Endothelial cell of umbilical vein (primary cell): ENCODE measurements at regions not wholly inside any gene's neighbourhood (a gene's known extent, or its start where the extent isn't known, plus 50 kb on each side); places are given as distances from the start of the nearest gene placed in this dataset.

Experiments
- BruUV-seq: library from RNA; stranded (reverse); fragments of 400-500 nt; replicated peaks from 2 replicates; lab custom pipeline; 2021; lab: Mats Ljungman, UMichigan
- CTCF ChIA-PET: fragments of 300-600, 350-600 bp; sonication (Branson Sonifier 250); formaldehyde crosslinking; loops from one replicate; lab custom pipeline; 2021; ENCODE audit warnings: antibody characterized with exemption, inconsistent platforms; lab: Charles Lee
- POLR2A ChIA-PET: fragments of 300-600, 350-600 bp; sonication (Branson Sonifier 250); formaldehyde crosslinking; loops from one replicate; lab custom pipeline; 2021; ENCODE audit warnings: antibody characterized with exemption, inconsistent platforms; lab: Charles Lee
- DNase-seq: peaks from one replicate; pipeline ENCODE4 v3.0.0-alpha.2; 2011; ENCODE audit warnings: low read depth, low spot score
- FAIRE-seq: peaks from 2 replicates; lab custom pipeline; 2011; peaks lifted over from hg19 to GRCh38; lab: Jason Lieb, UNC
- H2AFZ ChIP-seq: 2 replicates; pipeline ENCODE4 v1.6.0; 2012; ENCODE audit warnings: low read depth, low read length, control low read depth, inconsistent platforms
- H3K27ac ChIP-seq: 2 replicates; pipeline ENCODE4 v1.5.1; 2011; ENCODE audit warnings: low read depth, mild to moderate bottlenecking, control low read depth, low read length, moderate library complexity; ENCODE audit not compliant: insufficient read depth
- H3K27me3 ChIP-seq, 2 experiments: 2 replicates each; pipeline versions ENCODE4 v1.6.0 to v1.6.1; 2011; ENCODE audit warnings: low read length in 2 of 2, mixed read lengths in 1 of 2; ENCODE audit not compliant: control insufficient read depth in 2 of 2, insufficient read depth in 2 of 2
- H3K36me3 ChIP-seq, 2 experiments: 2 replicates in 1 of 2; 3 replicates in 1 of 2; pipeline ENCODE4 v1.5.1; 2011; ENCODE audit warnings: low read length in 2 of 2, mild to moderate bottlenecking in 1 of 2, moderate library complexity in 1 of 2; ENCODE audit not compliant: control insufficient read depth in 2 of 2, insufficient read depth in 2 of 2; ENCODE audit errors: extremely low read depth in 1 of 2
- H3K4me1 ChIP-seq: 3 replicates; pipeline ENCODE4 v1.5.1; 2011; ENCODE audit warnings: mild to moderate bottlenecking, low read length; ENCODE audit not compliant: control insufficient read depth, insufficient read depth; ENCODE audit errors: extremely low read depth
- H3K4me2 ChIP-seq: 2 replicates; pipeline ENCODE4 v1.6.1; 2011; ENCODE audit warnings: low read length, control low read depth, mixed read lengths; ENCODE audit not compliant: insufficient read depth
- H3K4me3 ChIP-seq, 3 experiments: fragments of 200-600 bp in 1 of 3; sonication (generic), shearing (Covaris generic) in 1 of 3; replicated peaks in 1 of 3; 2 replicates each; pipeline ENCODE4 v1.5.1; 2011 to 2016; ENCODE audit warnings: control low read depth in 3 of 3, low read length in 3 of 3, mild to moderate bottlenecking in 2 of 3, inconsistent platforms in 1 of 3, low read depth in 1 of 3, moderate library complexity in 1 of 3; ENCODE audit not compliant: insufficient read depth in 1 of 3
- H3K79me2 ChIP-seq: 2 replicates; pipeline ENCODE4 v1.6.0; 2012; ENCODE audit warnings: low read length, inconsistent platforms; ENCODE audit not compliant: control insufficient read depth, insufficient read depth
- H3K9ac ChIP-seq: replicated peaks from 2 replicates; pipeline ENCODE3; 2011; ENCODE audit warnings: low read length, control low read depth; ENCODE audit not compliant: insufficient read depth; ENCODE audit errors: extremely low read depth
- H3K9me1 ChIP-seq: replicated peaks from 3 replicates; pipeline ENCODE4 v1.6.0; 2011; ENCODE audit warnings: mild to moderate bottlenecking, low read length; ENCODE audit not compliant: control insufficient read depth, insufficient read depth; ENCODE audit errors: extremely low read depth
- H3K9me3 ChIP-seq: replicated peaks from 2 replicates; pipeline ENCODE4 v1.5.1; 2012; ENCODE audit warnings: low read length, inconsistent platforms; ENCODE audit not compliant: control insufficient read depth, insufficient read depth
- H4K20me1 ChIP-seq: replicated peaks from 2 replicates; pipeline ENCODE3; 2011; ENCODE audit warnings: mild to moderate bottlenecking, low read length; ENCODE audit not compliant: control insufficient read depth, insufficient read depth; ENCODE audit errors: extremely low read depth
- EZH2 ChIP-seq: IDR thresholded peaks from 2 replicates; pipeline ENCODE4 v1.6.1; 2012; ENCODE audit warnings: borderline replicate concordance, low read depth, mild to moderate bottlenecking, moderate library complexity, low read length, inconsistent platforms; ENCODE audit not compliant: severe bottlenecking
- FOS ChIP-seq: IDR thresholded peaks from 2 replicates; pipeline ENCODE4 v1.6.1; 2011; ENCODE audit warnings: mild to moderate bottlenecking, low read length, moderate library complexity, borderline replicate concordance; ENCODE audit not compliant: insufficient read depth
- GATA2 ChIP-seq: IDR thresholded peaks from 2 replicates; pipeline ENCODE4 v1.7.0; 2011; ENCODE audit warnings: low read depth, mild to moderate bottlenecking, moderate library complexity, mixed read lengths, low read length; ENCODE audit not compliant: insufficient read length, insufficient read depth
- JUN ChIP-seq: IDR thresholded peaks from 2 replicates; pipeline ENCODE4 v1.6.1; 2011; ENCODE audit warnings: borderline replicate concordance, low read depth; ENCODE audit not compliant: insufficient read length, insufficient read depth
- MYC ChIP-seq: IDR thresholded peaks from one replicate; pipeline ENCODE4 v1.6.1; 2011; ENCODE audit warnings: mild to moderate bottlenecking, low read depth, low read length
- POLR2A ChIP-seq: IDR thresholded peaks from 2 replicates; pipeline ENCODE4 v1.6.1; 2012; ENCODE audit warnings: low read depth, mild to moderate bottlenecking, control low read depth, low read length
- POLR2AphosphoS5 ChIP-seq: IDR thresholded peaks from 2 replicates; pipeline ENCODE4 v1.6.1; 2012; ENCODE audit warnings: low read depth, mild to moderate bottlenecking, control low read depth, low read length, moderate library complexity; ENCODE audit not compliant: insufficient read depth
- dilution Hi-C: fragments of 300-500 bp; cut with MboI; formaldehyde crosslinking; loops from one replicate; pipeline ENCODE4 v1.15.0; 2019; ENCODE audit warnings: low sequenced_read_pairs; ENCODE audit not compliant: extremely low pct_ligation_motif_present
- intact Hi-C: fragments of 100-400 bp; cut with micrococcal nuclease; formaldehyde crosslinking; loops from one replicate; pipeline ENCODE4 v1.10.0; 2022
- TF ChIP-seq, protein P1 (sequence below), 2 donors: IDR thresholded peaks; 1 replicate in 1 of 2; 2 replicates in 1 of 2; pipeline ENCODE4 v1.5.1; 2011; ENCODE audit warnings: low read length in 2 of 2, mild to moderate bottlenecking in 2 of 2, moderate library complexity in 2 of 2, control low read depth in 1 of 2, inconsistent platforms in 1 of 2, low read depth in 1 of 2; ENCODE audit not compliant: insufficient read depth in 1 of 2; ENCODE audit errors: extremely low read depth in 1 of 2
- TF ChIP-seq, protein P2 (sequence below): IDR thresholded peaks from 2 replicates; pipeline ENCODE4 v1.6.1; 2011; ENCODE audit not compliant: insufficient read depth, insufficient read length

DNA sequence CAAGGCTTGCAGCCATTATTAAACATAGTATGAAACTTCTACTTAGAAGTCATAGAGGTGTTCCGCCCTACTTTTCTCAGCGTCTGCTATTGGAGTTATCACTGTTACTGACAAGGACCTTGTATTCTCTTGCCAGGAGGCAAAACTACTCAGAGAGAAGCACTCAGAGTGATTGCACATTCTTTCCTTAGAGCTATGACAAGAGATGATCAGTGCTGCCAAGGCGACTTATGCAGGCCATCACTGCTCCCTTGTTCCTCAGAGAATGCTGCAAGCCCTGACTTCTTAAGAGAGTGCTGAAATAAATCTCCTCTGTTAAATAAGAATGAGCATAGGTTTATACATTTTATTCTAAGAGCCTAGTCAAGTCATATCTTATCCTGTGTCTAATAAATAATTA, 534.6 kb upstream of the PHF14 start:
- H3K27me3 ChIP-seq: no peaks in the 10 kb centered on the region
- no peaks in the 10 kb centered on the region for H3K4me1 ChIP-seq
- DNase-seq (no peak), FAIRE-seq (no peak)
- H3K9me3 ChIP-seq: no peaks in the 10 kb centered on the region
- TF ChIP-seq GATA2 (no peak), POLR2AphosphoS5 (no peak), MYC (no peak), FOS (no peak), POLR2A (no peak), EZH2 (no peak), JUN (no peak)
- TF ChIP-seq, protein P1, sequence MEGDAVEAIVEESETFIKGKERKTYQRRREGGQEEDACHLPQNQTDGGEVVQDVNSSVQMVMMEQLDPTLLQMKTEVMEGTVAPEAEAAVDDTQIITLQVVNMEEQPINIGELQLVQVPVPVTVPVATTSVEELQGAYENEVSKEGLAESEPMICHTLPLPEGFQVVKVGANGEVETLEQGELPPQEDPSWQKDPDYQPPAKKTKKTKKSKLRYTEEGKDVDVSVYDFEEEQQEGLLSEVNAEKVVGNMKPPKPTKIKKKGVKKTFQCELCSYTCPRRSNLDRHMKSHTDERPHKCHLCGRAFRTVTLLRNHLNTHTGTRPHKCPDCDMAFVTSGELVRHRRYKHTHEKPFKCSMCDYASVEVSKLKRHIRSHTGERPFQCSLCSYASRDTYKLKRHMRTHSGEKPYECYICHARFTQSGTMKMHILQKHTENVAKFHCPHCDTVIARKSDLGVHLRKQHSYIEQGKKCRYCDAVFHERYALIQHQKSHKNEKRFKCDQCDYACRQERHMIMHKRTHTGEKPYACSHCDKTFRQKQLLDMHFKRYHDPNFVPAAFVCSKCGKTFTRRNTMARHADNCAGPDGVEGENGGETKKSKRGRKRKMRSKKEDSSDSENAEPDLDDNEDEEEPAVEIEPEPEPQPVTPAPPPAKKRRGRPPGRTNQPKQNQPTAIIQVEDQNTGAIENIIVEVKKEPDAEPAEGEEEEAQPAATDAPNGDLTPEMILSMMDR (IDR thresholded peaks at IDR 0.05; ENCODE audit: extremely low read depth in 1 of 2, insufficient read depth in 1 of 2, low read depth in 1 of 2, low read length in 2 of 2): no peak
- TF ChIP-seq, protein P2, sequence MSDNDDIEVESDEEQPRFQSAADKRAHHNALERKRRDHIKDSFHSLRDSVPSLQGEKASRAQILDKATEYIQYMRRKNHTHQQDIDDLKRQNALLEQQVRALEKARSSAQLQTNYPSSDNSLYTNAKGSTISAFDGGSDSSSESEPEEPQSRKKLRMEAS: no peak
- dilution Hi-C loops: no loop called here
- no peaks in the 10 kb centered on the region for H3K9me1 ChIP-seq
- H3K79me2 ChIP-seq: no peaks in the 10 kb centered on the region
- H3K36me3 ChIP-seq: no peaks in the 10 kb centered on the region
- H3K4me3 ChIP-seq: no peak overlapping the region
- H4K20me1 ChIP-seq: no peaks in the 10 kb centered on the region
- no peak overlapping the region for H3K27ac ChIP-seq
- ChIA-PET POLR2A (no interaction called here), CTCF (no interaction called here)
- H3K9ac ChIP-seq: no peak overlapping the region
- no TSS peak for BruUV-seq
- intact Hi-C loops: no loop called here
- no peak overlapping the region for H3K4me2 ChIP-seq
- H2AFZ ChIP-seq: no peak overlapping the region
